HG02678 (cell line): ENCODE measurements at regions not wholly inside any gene's neighbourhood (a gene's known extent, or its start where the extent isn't known, plus 50 kb on each side); places are given as distances from the start of the nearest gene placed in this dataset.

Source experiments
- ATAC-seq: cut with Tn5 transposase; IDR thresholded peaks from one replicate; pipeline ENCODE4 v1.9.1; 2021; ENCODE audit warnings: mild to moderate bottlenecking, moderate library complexity; ENCODE audit not compliant: unreplicated experiment

- ATAC-seq: no peak
These were observed 621.3 kb upstream of the DPP6 start for GRCh38 chr7:153430931-153431330.

DNA sequence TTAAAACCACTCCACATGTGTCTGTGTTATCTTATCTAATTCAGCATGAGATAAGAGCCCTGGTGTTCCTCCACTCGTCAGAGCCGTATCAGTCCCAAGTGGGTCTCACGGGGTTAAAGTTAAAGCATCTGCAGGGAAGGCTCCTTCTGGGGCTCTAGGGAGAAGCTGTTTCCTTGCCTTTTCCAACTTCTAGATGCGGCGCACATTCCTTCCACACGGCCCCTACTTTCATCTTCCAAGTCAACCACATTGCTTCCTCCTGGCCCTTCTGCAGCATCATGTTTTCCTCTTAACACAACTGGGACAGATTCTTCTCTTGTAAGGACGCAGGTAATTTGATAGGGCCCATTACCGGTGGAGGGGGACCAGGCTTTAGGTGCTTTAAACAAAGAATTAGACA, 620.1 kb upstream of the DPP6 start:
- ATAC-seq: no peak

DNA sequence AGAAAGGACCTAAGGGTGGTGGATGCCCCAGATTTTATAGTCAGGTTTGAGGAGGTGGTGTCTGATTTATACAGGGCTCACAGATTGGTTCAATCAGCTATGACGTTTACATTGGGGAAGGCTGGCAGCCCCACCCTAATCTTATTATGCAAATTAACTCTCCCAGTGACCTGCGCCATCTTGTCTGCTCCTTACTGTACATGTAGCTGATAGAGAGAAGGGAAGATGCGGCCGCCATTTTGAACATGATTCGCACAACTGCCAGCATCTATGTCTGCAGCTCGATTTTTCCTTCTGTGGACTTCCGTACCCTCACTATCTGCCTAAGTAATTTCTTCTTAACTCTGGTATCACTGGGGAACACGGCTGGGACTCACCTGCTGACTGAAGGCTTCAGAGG, 619.0 kb upstream of the DPP6 start:
- no peak for ATAC-seq

GRCh38 chr7:153440715-153441114, 611.5 kb upstream of the DPP6 start:
- no peak for ATAC-seq

GRCh38 chr7:153443032-153443701, 609.0 kb upstream of the DPP6 start:
- ATAC-seq: no peak

- no peak for ATAC-seq
These were observed 607.6 kb upstream of the DPP6 start for GRCh38 chr7:153444641-153445040.

DNA sequence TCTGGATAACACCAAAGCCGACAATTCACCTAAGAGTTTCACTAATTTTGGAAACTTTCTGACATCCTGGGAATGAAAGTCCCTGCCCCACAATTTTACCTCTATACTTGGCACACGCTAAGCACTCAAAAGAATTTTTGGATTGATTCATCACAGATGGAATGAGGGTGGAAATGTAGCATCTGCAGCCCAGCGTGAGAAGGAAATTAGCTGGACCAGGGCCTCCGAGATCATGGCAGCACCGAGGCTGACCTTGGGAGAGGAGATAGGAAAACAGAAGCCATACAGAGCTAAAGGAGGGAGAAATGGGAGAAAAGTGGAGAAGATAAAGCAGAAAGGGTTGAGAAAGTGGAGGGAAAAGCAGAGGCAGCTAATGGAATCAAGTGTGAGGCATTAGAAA, 606.6 kb upstream of the DPP6 start:
- ATAC-seq: no peak

- ATAC-seq: no peak
These were observed 605.7 kb upstream of the DPP6 start for GRCh38 chr7:153446490-153446889.

DNA sequence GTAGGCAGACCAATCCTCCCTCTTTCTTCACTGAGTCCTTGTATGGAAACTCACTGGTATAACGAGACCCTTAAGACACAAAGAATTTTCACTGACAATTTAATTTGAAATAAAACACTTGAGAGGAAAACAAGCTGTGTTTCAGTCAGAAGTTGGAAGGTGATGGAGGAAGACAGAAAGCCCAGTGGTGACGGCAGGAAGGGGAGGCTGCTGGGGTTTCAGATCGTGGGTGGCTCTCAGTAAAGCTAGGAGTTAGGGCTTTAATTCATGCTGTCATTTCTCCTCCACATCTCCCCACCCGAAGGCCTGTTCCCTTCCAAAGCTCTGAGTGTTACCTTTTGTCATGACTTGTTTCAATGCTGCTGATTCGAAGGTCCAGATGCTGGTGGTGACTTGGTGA, 605.2 kb upstream of the DPP6 start:
- no peak for ATAC-seq

DNA sequence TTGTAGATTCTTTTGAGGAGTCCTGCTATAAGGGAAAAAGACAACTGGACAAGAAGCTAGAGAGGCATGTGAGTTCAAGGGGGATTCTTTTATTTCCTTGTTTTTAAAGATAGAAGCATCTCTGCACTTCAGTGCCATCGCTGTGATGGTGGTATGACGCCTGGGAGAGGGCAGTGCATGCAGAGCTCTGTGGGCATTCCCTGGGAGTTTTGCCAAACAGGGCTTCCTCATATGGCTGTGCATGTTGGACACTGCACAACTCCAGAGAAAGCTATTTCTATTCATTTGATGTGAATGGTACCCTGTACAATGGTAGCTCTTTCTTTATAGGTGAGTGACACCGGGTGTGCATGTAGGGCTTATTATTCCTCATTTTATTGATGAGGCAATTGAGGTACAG, 599.5 kb upstream of the DPP6 start:
- ATAC-seq: no peak

DNA sequence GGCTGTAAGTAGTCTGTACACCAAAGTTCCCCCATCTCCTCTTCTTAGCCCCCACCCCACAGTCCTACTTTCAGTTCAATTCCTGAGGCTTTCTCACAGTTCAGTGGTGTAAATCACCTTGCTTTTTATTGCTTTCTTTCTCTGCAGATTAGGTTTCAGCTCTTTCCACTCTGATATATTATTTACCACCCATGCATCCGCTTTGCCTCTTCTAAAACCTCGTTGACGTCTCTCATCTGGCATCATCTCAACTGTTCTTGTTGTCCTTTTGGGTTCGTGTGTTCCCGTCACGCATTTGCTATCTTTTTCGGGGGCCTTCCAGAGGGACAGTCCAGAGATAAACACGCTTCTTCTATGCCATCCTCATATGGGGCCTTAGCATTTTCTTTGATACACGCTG, 597.9 kb upstream of the DPP6 start:
- ATAC-seq: no peak

GRCh38 chr7:153457746-153458145, 594.5 kb upstream of the DPP6 start:
- ATAC-seq: no peak

- no peak for ATAC-seq
These were observed 582.1 kb upstream of the DPP6 start for GRCh38 chr7:153470004-153470671.

GRCh38 chr7:153472516-153472915, 579.7 kb upstream of the DPP6 start:
- ATAC-seq: no peak

- ATAC-seq: no peak
These were observed 579.0 kb upstream of the DPP6 start for GRCh38 chr7:153473185-153473584.

GRCh38 chr7:153475239-153475638, 577.0 kb upstream of the DPP6 start:
- ATAC-seq: no peak

GRCh38 chr7:153476166-153476565, 576.0 kb upstream of the DPP6 start:
- no peak for ATAC-seq

GRCh38 chr7:153496257-153496656, 555.9 kb upstream of the DPP6 start:
- ATAC-seq: no peak

DNA sequence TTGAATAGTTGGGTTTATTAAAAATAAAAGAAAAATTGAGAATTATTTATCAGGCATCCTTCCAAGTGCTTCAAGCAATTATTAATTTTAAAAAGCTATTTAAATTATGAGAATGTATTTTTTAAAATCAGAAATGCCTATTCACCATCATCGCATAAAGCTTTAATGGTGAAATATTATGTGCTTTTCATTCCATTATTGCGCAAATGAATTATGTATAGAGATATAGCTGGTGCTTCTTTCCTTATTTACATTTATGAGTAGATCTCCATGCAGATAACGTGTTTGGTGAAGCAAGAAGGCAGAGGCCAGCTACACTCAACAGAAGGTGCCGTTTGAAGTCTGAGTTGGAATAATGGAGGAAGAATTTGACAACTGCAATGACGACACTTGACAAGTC, 549.1 kb upstream of the DPP6 start:
- no peak for ATAC-seq

GRCh38 chr7:153504288-153505075, 547.7 kb upstream of the DPP6 start:
- ATAC-seq: no peak

- ATAC-seq: no peak
These were observed 544.3 kb upstream of the DPP6 start for GRCh38 chr7:153507885-153508284.

- ATAC-seq: no peak
These were observed 542.4 kb upstream of the DPP6 start for GRCh38 chr7:153509768-153510167.
